Kidney (tissue), 13 donors: ENCODE measurements at regions not wholly inside any gene's neighbourhood (a gene's known extent, or its start where the extent isn't known, plus 50 kb on each side); places are given as distances from the start of the nearest gene placed in this dataset.
A peak's percentile ranks its signal among the peaks of the same experiment; 100 is the strongest.

Source experiments
- DNase-seq, 5 donors: peaks; one replicate each; pipeline ENCODE4 v3.0.0-alpha.2; 2013 to 2020
- FAIRE-seq: peaks from 2 replicates; lab custom pipeline; 2012; peaks lifted over from hg19 to GRCh38; lab: Jason Lieb, UNC
- H3K27ac ChIP-seq, 2 donors: one replicate each; pipeline ENCODE4 v1.7.0; 2013; ENCODE audit warnings: low read depth in 2 of 2, low read length in 2 of 2, inconsistent platforms in 1 of 2
- H3K27me3 ChIP-seq: one replicate; pipeline ENCODE4 v1.7.1; 2013; ENCODE audit warnings: low read length, inconsistent platforms; ENCODE audit not compliant: control insufficient read depth, insufficient read depth
- H3K36me3 ChIP-seq, 3 donors: one replicate each; pipeline versions ENCODE4 v1.7.0 to v1.7.1; 2013; ENCODE audit warnings: low read length in 3 of 3, control low read depth in 1 of 3, inconsistent platforms in 1 of 3; ENCODE audit not compliant: insufficient read depth in 3 of 3, control insufficient read depth in 2 of 3
- H3K4me1 ChIP-seq, 3 donors: one replicate each; pipeline versions ENCODE4 v1.7.0 to v1.7.1; 2013; ENCODE audit warnings: low read length in 3 of 3, inconsistent platforms in 1 of 3, low read depth in 1 of 3; ENCODE audit not compliant: control insufficient read depth in 2 of 3, insufficient read depth in 2 of 3
- H3K4me3 ChIP-seq, 3 donors: one replicate each; pipeline versions ENCODE4 v1.7.0 to v1.8.1; 2013; ENCODE audit warnings: low read length in 3 of 3, control low read depth in 1 of 3, inconsistent platforms in 1 of 3
- H3K9ac ChIP-seq, 3 donors: one replicate each; pipeline versions ENCODE4 v1.7.0 to v1.7.1; 2013; ENCODE audit warnings: low read length in 3 of 3, control low read depth in 1 of 3, inconsistent platforms in 1 of 3
- H3K9me3 ChIP-seq, 3 donors: one replicate each; pipeline versions ENCODE4 v1.7.0 to v1.7.1; 2013; ENCODE audit warnings: low read length in 3 of 3, control low read depth in 1 of 3, inconsistent platforms in 1 of 3; ENCODE audit not compliant: control insufficient read depth in 2 of 3, insufficient read depth in 1 of 3
- intact Hi-C: fragments of 100-400 bp; cut with DNase I; formaldehyde crosslinking; loops from one replicate; pipeline ENCODE4 v1.11.1; 2022
- TF ChIP-seq, protein P1 (sequence below): IDR thresholded peaks from 3 replicates; pipeline ENCODE4 v1.5.1; 2012; ENCODE audit warnings: mild to moderate bottlenecking, moderate library complexity, borderline replicate concordance; ENCODE audit not compliant: insufficient read depth; ENCODE audit errors: extremely low read depth
- donor health status: control.
- donor health status: control.
- donor health status: control.
- donor health status: control.
- donor health status: control.
- donor health status: DM: yes; HTN: yes; CAD: no.
- donor health status: Normal renal cell carcinoma (clear cell type).

GRCh38 chr12:88416155-88416554 is 164.1 kb downstream of the KITLG start:
- Histone ChIP-seq H3K27me3 (no peaks in the 10 kb centered on the region), H3K9me3 (no peaks in the 10 kb centered on the region), H3K4me3 (peak overlapping the region in 1 of 3 donors; percentile 9), H3K4me1 (no peaks in the 10 kb centered on the region), H3K9ac (no peak overlapping the region), H3K27ac (no peak overlapping the region), H3K36me3 (no peaks in the 10 kb centered on the region)
- no peak for FAIRE-seq
- intact Hi-C loops = no loop called here
- DNase-seq = no peak
- TF ChIP-seq, protein P1, sequence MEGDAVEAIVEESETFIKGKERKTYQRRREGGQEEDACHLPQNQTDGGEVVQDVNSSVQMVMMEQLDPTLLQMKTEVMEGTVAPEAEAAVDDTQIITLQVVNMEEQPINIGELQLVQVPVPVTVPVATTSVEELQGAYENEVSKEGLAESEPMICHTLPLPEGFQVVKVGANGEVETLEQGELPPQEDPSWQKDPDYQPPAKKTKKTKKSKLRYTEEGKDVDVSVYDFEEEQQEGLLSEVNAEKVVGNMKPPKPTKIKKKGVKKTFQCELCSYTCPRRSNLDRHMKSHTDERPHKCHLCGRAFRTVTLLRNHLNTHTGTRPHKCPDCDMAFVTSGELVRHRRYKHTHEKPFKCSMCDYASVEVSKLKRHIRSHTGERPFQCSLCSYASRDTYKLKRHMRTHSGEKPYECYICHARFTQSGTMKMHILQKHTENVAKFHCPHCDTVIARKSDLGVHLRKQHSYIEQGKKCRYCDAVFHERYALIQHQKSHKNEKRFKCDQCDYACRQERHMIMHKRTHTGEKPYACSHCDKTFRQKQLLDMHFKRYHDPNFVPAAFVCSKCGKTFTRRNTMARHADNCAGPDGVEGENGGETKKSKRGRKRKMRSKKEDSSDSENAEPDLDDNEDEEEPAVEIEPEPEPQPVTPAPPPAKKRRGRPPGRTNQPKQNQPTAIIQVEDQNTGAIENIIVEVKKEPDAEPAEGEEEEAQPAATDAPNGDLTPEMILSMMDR = no peak

GRCh38 chr12:88416786-88417185 is 163.5 kb downstream of the KITLG start:
- FAIRE-seq (no peak), DNase-seq (no peak)
- Histone ChIP-seq H3K27ac (no peak overlapping the region), H3K4me3 (no peak overlapping the region), H3K36me3 (no peaks in the 10 kb centered on the region), H3K9ac (no peak overlapping the region), H3K27me3 (no peaks in the 10 kb centered on the region), H3K9me3 (no peaks in the 10 kb centered on the region), H3K4me1 (no peaks in the 10 kb centered on the region)
- TF ChIP-seq, protein P1 = no peak
- intact Hi-C loops = no loop called here

DNA sequence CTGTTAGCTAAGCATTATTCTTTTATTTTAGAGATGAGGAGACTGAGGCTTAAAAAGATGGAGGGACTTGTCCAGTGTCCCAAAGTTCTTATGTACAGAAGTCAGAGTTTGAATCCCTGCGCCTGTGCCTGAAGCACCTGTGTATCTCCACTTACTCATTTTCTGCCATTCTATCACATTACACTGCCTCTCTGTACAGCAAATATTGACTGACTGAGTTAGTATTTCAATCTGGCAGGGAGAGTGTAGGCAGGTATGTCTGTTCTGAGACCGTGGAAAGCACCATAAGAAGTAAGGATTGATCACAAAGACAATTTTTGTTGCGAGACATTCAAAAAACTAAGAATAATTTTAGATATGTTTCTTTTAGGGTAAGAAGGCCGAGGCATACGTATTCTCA is 162.7 kb downstream of the KITLG start:
- no peaks in the 10 kb centered on the region for H3K9me3 ChIP-seq
- H3K9ac ChIP-seq = no peak overlapping the region
- H3K27ac ChIP-seq = no peak overlapping the region
- FAIRE-seq (no peak), DNase-seq (no peak)
- H3K4me1 ChIP-seq = no peaks in the 10 kb centered on the region
- intact Hi-C loops = no loop called here
- no peaks in the 10 kb centered on the region for H3K36me3 ChIP-seq
- H3K4me3 ChIP-seq = no peak overlapping the region
- no peaks in the 10 kb centered on the region for H3K27me3 ChIP-seq
- TF ChIP-seq, protein P1 = no peak

GRCh38 chr12:88418856-88419497 is 161.3 kb downstream of the KITLG start:
- DNase-seq = no peak
- Histone ChIP-seq H3K36me3 (no peaks in the 10 kb centered on the region), H3K4me1 (no peaks in the 10 kb centered on the region), H3K9ac (no peak overlapping the region), H3K27ac (no peak overlapping the region), H3K27me3 (no peaks in the 10 kb centered on the region), H3K9me3 (no peaks in the 10 kb centered on the region), H3K4me3 (no peak overlapping the region)
- TF ChIP-seq, protein P1 = no peak
- no peak for FAIRE-seq
- intact Hi-C loops = no loop called here
